SK-N-MC (cell line): ENCODE measurements at regions not wholly inside any gene's neighbourhood (a gene's known extent, or its start where the extent isn't known, plus 50 kb on each side); places are given as distances from the start of the nearest gene placed in this dataset.

ENCODE experiments used
- DNase-seq: peaks from one replicate; pipeline ENCODE4 v3.0.0-alpha.2; 2011; ENCODE audit warnings: low read depth, low spot score
- H3K27ac ChIP-seq: fragments of 200-600 bp; sonication (generic); 2 replicates; pipeline ENCODE4 v1.5.1; 2016; ENCODE audit warnings: mixed run types
- H3K36me3 ChIP-seq: fragments of 200-600 bp; sonication (generic); 2 replicates; pipeline ENCODE4 v1.6.1; 2017; ENCODE audit warnings: antibody characterized with exemption, low read length, mixed read lengths; ENCODE audit not compliant: insufficient read depth
- H3K4me3 ChIP-seq: fragments of 200-600 bp; sonication (generic); 2 replicates; pipeline ENCODE4 v1.5.1; 2016
- H3K9ac ChIP-seq: fragments of 200-600 bp; sonication (generic); 2 replicates; pipeline ENCODE4 v1.8.0; 2017; ENCODE audit warnings: mixed run types, mixed read lengths; ENCODE audit not compliant: insufficient read length
- H3K9me3 ChIP-seq: fragments of 200-600 bp; sonication (generic); 2 replicates; pipeline ENCODE4 v1.6.1; 2017; ENCODE audit warnings: low read depth, mild to moderate bottlenecking, antibody characterized with exemption, low read length, moderate library complexity, mixed read lengths
- EZH2 ChIP-seq: fragments of 200-600 bp; sonication (generic); IDR thresholded peaks from one replicate; pipeline ENCODE4 v1.6.1; 2017; ENCODE audit warnings: antibody characterized with exemption
- FOXP2 ChIP-seq: optimal IDR thresholded peaks from 2 replicates; pipeline ENCODE3; 2011; ENCODE audit warnings: mild to moderate bottlenecking, moderate library complexity; ENCODE audit not compliant: insufficient read depth; ENCODE audit errors: extremely low read length, control extremely low read depth
- POLR2AphosphoS5 ChIP-seq: IDR thresholded peaks from 2 replicates; pipeline ENCODE4 v1.6.1; 2012; ENCODE audit warnings: mild to moderate bottlenecking, low read depth, low read length, borderline replicate concordance

DNA sequence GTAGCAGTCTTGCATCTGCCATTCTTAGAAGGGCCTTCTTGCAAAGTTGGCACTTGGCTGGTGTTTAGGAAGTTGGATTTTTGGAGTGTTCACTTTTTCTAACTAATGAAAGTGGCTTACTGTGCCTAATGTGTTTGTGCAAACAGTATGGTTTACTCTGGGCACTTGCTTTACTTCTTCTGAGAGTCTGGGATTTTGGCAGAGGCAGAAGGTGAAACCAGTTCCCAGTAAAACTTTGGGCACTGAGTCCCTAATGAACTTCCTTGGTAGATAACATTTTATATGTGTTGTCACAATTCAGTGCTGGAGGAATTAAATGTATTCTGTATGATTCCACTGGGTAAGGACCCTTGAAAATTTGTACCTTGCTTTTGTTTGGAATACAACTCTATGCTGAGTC lies 155.7 kb downstream of the FAM170A start:
- no peak for DNase-seq
- Histone ChIP-seq H3K27ac (no peak overlapping the region), H3K36me3 (no peaks in the 10 kb centered on the region), H3K4me3 (no peak overlapping the region), H3K9ac (no peak overlapping the region), H3K9me3 (no peaks in the 10 kb centered on the region)
- no peak for TF ChIP-seq FOXP2
- no peak for TF ChIP-seq POLR2AphosphoS5
- TF ChIP-seq EZH2: no peak

- no peak overlapping the region for H3K9ac ChIP-seq
- no peak overlapping the region for H3K4me3 ChIP-seq
- H3K36me3 ChIP-seq: no peaks in the 10 kb centered on the region
- no peak overlapping the region for H3K27ac ChIP-seq
- no peak for TF ChIP-seq EZH2
- no peak for TF ChIP-seq FOXP2
- H3K9me3 ChIP-seq: no peaks in the 10 kb centered on the region
- no peak for DNase-seq
Observed at GRCh38 chr5:119789406-119790117, 160.2 kb downstream of the FAM170A start.

GRCh38 chr5:119792161-119792799 lies 162.9 kb downstream of the FAM170A start:
- H3K9me3 ChIP-seq: no peaks in the 10 kb centered on the region
- DNase-seq: no peak
- no peak overlapping the region for H3K9ac ChIP-seq
- H3K27ac ChIP-seq: no peak overlapping the region
- no peak for TF ChIP-seq EZH2
- no peak for TF ChIP-seq FOXP2
- TF ChIP-seq POLR2AphosphoS5: no peak
- no peak overlapping the region for H3K4me3 ChIP-seq
- no peaks in the 10 kb centered on the region for H3K36me3 ChIP-seq

DNA sequence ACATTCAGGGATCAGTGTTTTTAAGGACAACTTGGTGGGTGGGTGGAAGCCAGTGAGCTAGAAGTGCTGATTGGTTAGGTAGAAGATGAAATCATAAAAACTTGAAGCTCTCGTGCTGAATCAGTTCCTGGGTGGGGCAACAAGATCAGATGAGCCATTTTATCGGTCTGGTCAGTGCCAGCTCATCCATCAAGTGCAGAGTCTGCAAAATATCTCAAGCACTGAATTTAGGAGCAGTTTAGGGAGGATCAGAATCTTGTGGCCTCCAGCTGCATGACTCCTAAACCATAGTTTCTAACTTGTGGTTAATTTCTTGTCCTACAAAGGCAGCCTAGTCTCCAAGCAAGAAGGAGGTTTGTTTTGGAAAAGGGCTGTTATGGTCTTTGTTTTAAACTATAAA lies 166.4 kb downstream of the FAM170A start:
- H3K9ac ChIP-seq: no peak overlapping the region
- DNase-seq: no peak
- H3K9me3 ChIP-seq: no peaks in the 10 kb centered on the region
- H3K4me3 ChIP-seq: no peak overlapping the region
- TF ChIP-seq FOXP2: no peak
- TF ChIP-seq POLR2AphosphoS5: no peak
- no peak for TF ChIP-seq EZH2
- no peaks in the 10 kb centered on the region for H3K36me3 ChIP-seq
- no peak overlapping the region for H3K27ac ChIP-seq

DNA sequence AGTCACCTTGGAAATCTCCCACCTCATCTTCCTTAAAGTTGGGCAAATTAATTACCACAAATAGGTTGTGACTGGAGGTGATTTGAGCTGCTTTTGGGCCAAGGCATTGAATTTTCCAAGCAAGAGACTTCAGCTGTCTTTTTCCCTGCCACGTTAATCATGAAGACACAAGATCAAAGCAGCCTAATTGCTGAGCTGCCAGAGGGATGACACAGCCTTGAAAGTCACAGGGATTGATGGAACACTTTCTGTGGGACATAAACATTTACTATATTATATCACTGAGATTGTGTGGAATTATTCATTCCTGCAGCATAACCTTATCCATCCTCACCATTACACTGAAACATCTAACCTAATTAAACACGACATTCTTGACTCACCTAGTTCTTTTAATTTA lies 172.2 kb downstream of the FAM170A start:
- Histone ChIP-seq H3K4me3 (no peak overlapping the region), H3K9me3 (no peaks in the 10 kb centered on the region), H3K9ac (no peak overlapping the region), H3K27ac (no peak overlapping the region), H3K36me3 (no peaks in the 10 kb centered on the region)
- DNase-seq: no peak
- TF ChIP-seq EZH2 (no peak), POLR2AphosphoS5 (no peak), FOXP2 (no peak)

- DNase-seq: no peak
- Histone ChIP-seq H3K27ac (no peak overlapping the region), H3K9ac (no peak overlapping the region), H3K9me3 (no peaks in the 10 kb centered on the region; the same call in 1 of the 2 replicates), H3K4me3 (no peak overlapping the region), H3K36me3 (no peaks in the 10 kb centered on the region)
- TF ChIP-seq EZH2 (no peak), FOXP2 (no peak), POLR2AphosphoS5 (no peak)
Observed at GRCh38 chr5:119808024-119808423, 178.7 kb downstream of the FAM170A start.

GRCh38 chr5:119808474-119808873 lies 179.1 kb downstream of the FAM170A start:
- DNase-seq: no peak
- Histone ChIP-seq H3K9ac (no peak overlapping the region), H3K36me3 (no peaks in the 10 kb centered on the region), H3K27ac (no peak overlapping the region), H3K9me3 (no peaks in the 10 kb centered on the region; the same call in 1 of the 2 replicates), H3K4me3 (no peak overlapping the region)
- TF ChIP-seq FOXP2: no peak
- no peak for TF ChIP-seq EZH2
- no peak for TF ChIP-seq POLR2AphosphoS5

DNA sequence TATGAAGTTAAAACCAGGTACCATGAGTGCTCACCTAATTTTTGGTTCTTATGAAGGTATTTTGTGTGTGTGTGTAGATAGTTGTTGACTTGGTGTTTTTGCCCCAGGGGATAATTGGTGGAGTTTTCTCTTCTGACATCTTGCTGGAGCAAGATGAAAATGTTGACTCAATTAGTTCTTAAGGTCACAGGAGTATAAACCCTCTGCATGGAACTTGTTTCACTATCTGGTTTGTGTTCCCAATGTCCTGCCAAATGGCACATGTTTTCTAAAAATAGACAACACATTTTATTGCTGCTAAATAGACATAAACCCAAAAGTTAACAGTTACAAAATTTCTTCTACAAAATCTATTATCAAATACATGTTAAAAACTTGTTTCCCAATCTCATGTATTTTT lies 180.9 kb downstream of the FAM170A start:
- no peak overlapping the region for H3K27ac ChIP-seq
- H3K9ac ChIP-seq: no peak overlapping the region
- H3K36me3 ChIP-seq: no peaks in the 10 kb centered on the region
- no peak for DNase-seq
- H3K9me3 ChIP-seq: no peaks in the 10 kb centered on the region; the same call in 1 of the 2 replicates
- TF ChIP-seq POLR2AphosphoS5 (no peak), EZH2 (no peak), FOXP2 (no peak)
- H3K4me3 ChIP-seq: no peak overlapping the region
